Endothelial cell of umbilical vein (primary cell): ENCODE measurements at regions not wholly inside any gene's neighbourhood (a gene's known extent, or its start where the extent isn't known, plus 50 kb on each side); places are given as distances from the start of the nearest gene placed in this dataset.

Experiments
- BruUV-seq: library from RNA; stranded (reverse); fragments of 400-500 nt; replicated peaks from 2 replicates; lab custom pipeline; 2021; lab: Mats Ljungman, UMichigan
- CTCF ChIA-PET: fragments of 300-600, 350-600 bp; sonication (Branson Sonifier 250); formaldehyde crosslinking; loops from one replicate; lab custom pipeline; 2021; ENCODE audit warnings: antibody characterized with exemption, inconsistent platforms; lab: Charles Lee
- POLR2A ChIA-PET: fragments of 300-600, 350-600 bp; sonication (Branson Sonifier 250); formaldehyde crosslinking; loops from one replicate; lab custom pipeline; 2021; ENCODE audit warnings: antibody characterized with exemption, inconsistent platforms; lab: Charles Lee
- DNase-seq: peaks from one replicate; pipeline ENCODE4 v3.0.0-alpha.2; 2011; ENCODE audit warnings: low read depth, low spot score
- FAIRE-seq: peaks from 2 replicates; lab custom pipeline; 2011; peaks lifted over from hg19 to GRCh38; lab: Jason Lieb, UNC
- H2AFZ ChIP-seq: 2 replicates; pipeline ENCODE4 v1.6.0; 2012; ENCODE audit warnings: low read depth, low read length, control low read depth, inconsistent platforms
- H3K27ac ChIP-seq: 2 replicates; pipeline ENCODE4 v1.5.1; 2011; ENCODE audit warnings: low read depth, mild to moderate bottlenecking, control low read depth, low read length, moderate library complexity; ENCODE audit not compliant: insufficient read depth
- H3K27me3 ChIP-seq, 2 experiments: 2 replicates each; pipeline versions ENCODE4 v1.6.0 to v1.6.1; 2011; ENCODE audit warnings: low read length in 2 of 2, mixed read lengths in 1 of 2; ENCODE audit not compliant: control insufficient read depth in 2 of 2, insufficient read depth in 2 of 2
- H3K36me3 ChIP-seq, 2 experiments: 2 replicates in 1 of 2; 3 replicates in 1 of 2; pipeline ENCODE4 v1.5.1; 2011; ENCODE audit warnings: low read length in 2 of 2, mild to moderate bottlenecking in 1 of 2, moderate library complexity in 1 of 2; ENCODE audit not compliant: control insufficient read depth in 2 of 2, insufficient read depth in 2 of 2; ENCODE audit errors: extremely low read depth in 1 of 2
- H3K4me1 ChIP-seq: 3 replicates; pipeline ENCODE4 v1.5.1; 2011; ENCODE audit warnings: mild to moderate bottlenecking, low read length; ENCODE audit not compliant: control insufficient read depth, insufficient read depth; ENCODE audit errors: extremely low read depth
- H3K4me2 ChIP-seq: 2 replicates; pipeline ENCODE4 v1.6.1; 2011; ENCODE audit warnings: low read length, control low read depth, mixed read lengths; ENCODE audit not compliant: insufficient read depth
- H3K4me3 ChIP-seq, 3 experiments: fragments of 200-600 bp in 1 of 3; sonication (generic), shearing (Covaris generic) in 1 of 3; replicated peaks in 1 of 3; 2 replicates each; pipeline ENCODE4 v1.5.1; 2011 to 2016; ENCODE audit warnings: control low read depth in 3 of 3, low read length in 3 of 3, mild to moderate bottlenecking in 2 of 3, inconsistent platforms in 1 of 3, low read depth in 1 of 3, moderate library complexity in 1 of 3; ENCODE audit not compliant: insufficient read depth in 1 of 3
- H3K79me2 ChIP-seq: 2 replicates; pipeline ENCODE4 v1.6.0; 2012; ENCODE audit warnings: low read length, inconsistent platforms; ENCODE audit not compliant: control insufficient read depth, insufficient read depth
- H3K9ac ChIP-seq: replicated peaks from 2 replicates; pipeline ENCODE3; 2011; ENCODE audit warnings: low read length, control low read depth; ENCODE audit not compliant: insufficient read depth; ENCODE audit errors: extremely low read depth
- H3K9me1 ChIP-seq: replicated peaks from 3 replicates; pipeline ENCODE4 v1.6.0; 2011; ENCODE audit warnings: mild to moderate bottlenecking, low read length; ENCODE audit not compliant: control insufficient read depth, insufficient read depth; ENCODE audit errors: extremely low read depth
- H3K9me3 ChIP-seq: replicated peaks from 2 replicates; pipeline ENCODE4 v1.5.1; 2012; ENCODE audit warnings: low read length, inconsistent platforms; ENCODE audit not compliant: control insufficient read depth, insufficient read depth
- H4K20me1 ChIP-seq: replicated peaks from 2 replicates; pipeline ENCODE3; 2011; ENCODE audit warnings: mild to moderate bottlenecking, low read length; ENCODE audit not compliant: control insufficient read depth, insufficient read depth; ENCODE audit errors: extremely low read depth
- CTCF ChIP-seq, 2 donors: IDR thresholded peaks; 1 replicate in 1 of 2; 2 replicates in 1 of 2; pipeline ENCODE4 v1.5.1; 2011; ENCODE audit warnings: low read length in 2 of 2, mild to moderate bottlenecking in 2 of 2, moderate library complexity in 2 of 2, control low read depth in 1 of 2, inconsistent platforms in 1 of 2, low read depth in 1 of 2; ENCODE audit not compliant: insufficient read depth in 1 of 2; ENCODE audit errors: extremely low read depth in 1 of 2
- EZH2 ChIP-seq: IDR thresholded peaks from 2 replicates; pipeline ENCODE4 v1.6.1; 2012; ENCODE audit warnings: borderline replicate concordance, low read depth, mild to moderate bottlenecking, moderate library complexity, low read length, inconsistent platforms; ENCODE audit not compliant: severe bottlenecking
- FOS ChIP-seq: IDR thresholded peaks from 2 replicates; pipeline ENCODE4 v1.6.1; 2011; ENCODE audit warnings: mild to moderate bottlenecking, low read length, moderate library complexity, borderline replicate concordance; ENCODE audit not compliant: insufficient read depth
- GATA2 ChIP-seq: IDR thresholded peaks from 2 replicates; pipeline ENCODE4 v1.7.0; 2011; ENCODE audit warnings: low read depth, mild to moderate bottlenecking, moderate library complexity, mixed read lengths, low read length; ENCODE audit not compliant: insufficient read length, insufficient read depth
- JUN ChIP-seq: IDR thresholded peaks from 2 replicates; pipeline ENCODE4 v1.6.1; 2011; ENCODE audit warnings: borderline replicate concordance, low read depth; ENCODE audit not compliant: insufficient read length, insufficient read depth
- MAX ChIP-seq: IDR thresholded peaks from 2 replicates; pipeline ENCODE4 v1.6.1; 2011; ENCODE audit not compliant: insufficient read depth, insufficient read length
- MYC ChIP-seq: IDR thresholded peaks from one replicate; pipeline ENCODE4 v1.6.1; 2011; ENCODE audit warnings: mild to moderate bottlenecking, low read depth, low read length
- POLR2A ChIP-seq: IDR thresholded peaks from 2 replicates; pipeline ENCODE4 v1.6.1; 2012; ENCODE audit warnings: low read depth, mild to moderate bottlenecking, control low read depth, low read length
- POLR2AphosphoS5 ChIP-seq: IDR thresholded peaks from 2 replicates; pipeline ENCODE4 v1.6.1; 2012; ENCODE audit warnings: low read depth, mild to moderate bottlenecking, control low read depth, low read length, moderate library complexity; ENCODE audit not compliant: insufficient read depth
- dilution Hi-C: fragments of 300-500 bp; cut with MboI; formaldehyde crosslinking; loops from one replicate; pipeline ENCODE4 v1.15.0; 2019; ENCODE audit warnings: low sequenced_read_pairs; ENCODE audit not compliant: extremely low pct_ligation_motif_present
- intact Hi-C: fragments of 100-400 bp; cut with micrococcal nuclease; formaldehyde crosslinking; loops from one replicate; pipeline ENCODE4 v1.10.0; 2022

DNA sequence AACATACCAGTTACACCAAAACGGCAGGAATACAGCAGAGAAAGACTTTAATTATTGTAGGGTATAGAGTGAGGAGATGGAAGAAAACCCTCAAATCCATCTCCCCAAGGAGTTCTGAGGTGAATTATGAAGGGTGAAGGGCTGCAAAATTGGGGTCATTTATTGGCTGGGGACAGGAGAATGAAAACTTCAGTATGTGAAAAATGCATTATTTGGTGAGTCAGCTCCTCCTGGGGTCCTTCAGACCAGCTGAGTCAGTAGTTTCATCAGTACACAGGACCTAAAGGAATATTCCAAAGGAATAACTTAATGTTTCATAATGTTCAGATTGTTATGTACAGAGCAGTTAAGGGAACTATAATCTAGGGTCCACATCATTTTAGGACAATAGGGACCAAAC lies 566.0 kb downstream of the GBE1 start:
- Histone ChIP-seq H3K27ac (no peak overlapping the region), H4K20me1 (no peaks in the 10 kb centered on the region), H3K79me2 (no peaks in the 10 kb centered on the region), H3K4me1 (no peaks in the 10 kb centered on the region), H3K4me3 (no peak overlapping the region), H3K9me1 (no peaks in the 10 kb centered on the region), H3K27me3 (no peaks in the 10 kb centered on the region), H3K4me2 (no peak overlapping the region), H3K36me3 (no peaks in the 10 kb centered on the region), H2AFZ (no peak overlapping the region), H3K9ac (no peak overlapping the region), H3K9me3 (no peaks in the 10 kb centered on the region)
- ChIA-PET POLR2A (no interaction called here), CTCF (interaction anchor here (2.3 kb wide), 1 partner anchor 47 kb away, joined by 4 read pairs; no protein-coding TSS in a partner anchor)
- DNase-seq (no peak), FAIRE-seq (no peak)
- dilution Hi-C loops (no loop called here), intact Hi-C loops (no loop called here)
- TF ChIP-seq EZH2 = no peak
- no peak for TF ChIP-seq MYC
- TF ChIP-seq FOS = no peak
- no peak for TF ChIP-seq GATA2
- TF ChIP-seq POLR2A = no peak
- TF ChIP-seq POLR2AphosphoS5 = no peak
- no peak for TF ChIP-seq JUN
- TF ChIP-seq CTCF (IDR thresholded peaks at IDR 0.05; ENCODE audit: extremely low read depth in 1 of 2, insufficient read depth in 1 of 2, low read depth in 1 of 2, low read length in 2 of 2) = no peak
- TF ChIP-seq MAX = no peak
- no TSS peak for BruUV-seq
